GM21723 (cell line): ENCODE measurements at regions not wholly inside any gene's neighbourhood (a gene's known extent, or its start where the extent isn't known, plus 50 kb on each side); places are given as distances from the start of the nearest gene placed in this dataset.
"Not testable (repeated sequence)": the region's sequence is repeated elsewhere in the genome, so short reads cannot be mapped to it uniquely, and the experiment has no call there.

Experiments used
- ATAC-seq: cut with Tn5 transposase; IDR thresholded peaks from one replicate; pipeline ENCODE4 v1.9.1; 2021; ENCODE audit warnings: mild to moderate bottlenecking, moderate library complexity; ENCODE audit not compliant: unreplicated experiment

DNA sequence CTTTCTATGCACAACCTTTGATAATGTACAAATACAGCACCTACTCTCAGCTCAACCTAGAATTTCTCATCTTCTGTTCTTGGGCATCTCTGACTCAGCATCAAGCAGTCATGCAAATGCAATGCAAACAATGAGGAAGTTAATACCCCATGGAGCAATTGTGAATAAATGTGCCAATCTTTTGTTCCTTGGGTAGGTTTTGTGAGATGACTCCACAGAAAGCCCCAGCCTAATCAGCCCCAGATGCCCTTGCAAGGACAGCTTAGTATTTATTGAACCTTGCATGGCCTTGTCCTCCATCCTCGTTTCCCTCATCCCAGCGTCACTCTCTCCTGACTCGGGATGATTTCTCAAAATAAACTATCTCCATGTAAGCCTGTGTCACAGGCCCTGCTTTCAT, 494.7 kb upstream of the NECTIN3 start:
- no peak for ATAC-seq

- ATAC-seq, result no peak
Measured at GRCh38 chr3:110577854-110578253, 493.8 kb upstream of the NECTIN3 start.

DNA sequence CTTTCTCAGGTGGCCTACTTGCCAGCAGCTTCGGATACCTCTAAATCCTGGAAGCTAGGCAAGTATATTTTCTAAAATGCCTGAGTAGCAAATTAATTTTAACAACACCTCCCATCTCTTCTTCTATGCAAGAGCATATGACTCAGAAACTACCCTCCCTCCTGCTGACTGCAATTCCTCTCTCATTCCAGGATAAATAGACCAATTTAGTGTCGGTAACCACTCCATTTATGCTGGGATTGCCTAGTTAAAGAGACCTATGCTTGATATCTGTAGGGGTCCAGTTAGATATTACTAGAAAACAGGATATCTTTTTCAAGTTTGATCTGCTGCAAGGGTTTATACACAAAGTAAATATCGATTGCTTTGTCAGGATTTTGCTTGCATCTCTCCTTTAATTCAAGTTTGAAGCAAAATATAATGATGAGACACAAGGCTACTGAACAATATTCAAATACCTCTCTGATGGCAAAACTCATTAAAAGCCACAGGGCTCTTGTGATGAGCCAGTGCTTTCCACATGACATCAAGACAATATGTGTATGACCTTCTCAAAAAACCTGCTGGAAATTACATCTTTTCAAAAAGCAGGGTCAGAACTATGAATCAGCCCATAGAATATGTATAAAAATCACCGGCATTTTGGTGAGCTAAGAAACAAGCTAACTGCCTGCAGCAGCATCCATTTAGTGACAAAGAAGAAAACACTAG, 491.6 kb upstream of the NECTIN3 start:
- no peak for ATAC-seq

DNA sequence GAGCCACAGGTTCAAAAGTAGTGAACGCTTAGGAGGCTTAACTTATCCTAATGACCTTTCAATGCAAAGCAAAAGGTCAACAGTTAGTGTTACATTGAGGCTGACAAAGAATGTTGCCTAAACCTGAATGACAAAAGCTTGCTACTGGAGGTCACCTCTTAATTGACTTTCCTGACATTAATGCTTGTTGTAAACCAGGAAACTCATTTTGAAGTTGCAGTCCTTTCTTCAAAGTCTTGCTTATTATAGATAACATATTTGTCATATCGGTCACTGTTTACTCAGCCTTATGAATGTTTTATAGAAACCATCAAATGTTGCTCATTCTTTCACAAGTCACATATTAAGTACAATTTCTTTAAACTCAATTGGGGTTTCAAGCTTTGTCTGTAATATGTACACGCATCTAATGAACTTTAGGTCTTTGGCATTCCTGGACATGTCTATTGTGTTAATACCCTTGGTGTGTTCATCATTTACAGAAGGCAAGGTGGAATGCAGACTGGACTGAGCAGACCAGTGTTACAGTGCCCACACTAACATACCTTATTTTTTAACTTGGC, 488.2 kb upstream of the NECTIN3 start:
- ATAC-seq, result no peak

GRCh38 chr3:110588906-110589305, 482.7 kb upstream of the NECTIN3 start:
- ATAC-seq, result no peak

DNA sequence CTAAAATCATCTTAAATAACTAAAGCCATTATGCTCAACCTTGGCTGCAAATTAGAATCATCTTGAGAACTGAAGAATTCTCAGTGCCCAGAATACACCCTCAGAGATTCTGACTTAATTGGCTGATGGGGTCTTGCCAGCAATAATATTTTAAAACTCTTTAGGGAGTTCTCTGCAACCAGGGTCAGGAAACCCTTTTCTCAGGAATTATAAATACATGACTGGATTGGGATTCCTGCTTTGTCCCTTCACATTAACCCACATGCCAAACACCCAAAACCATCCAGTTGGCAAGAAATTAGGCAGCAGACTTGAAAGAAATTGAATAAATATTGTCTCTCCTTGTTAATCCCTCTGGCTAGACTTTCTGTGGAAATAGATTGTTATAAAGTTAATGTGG, 482.3 kb upstream of the NECTIN3 start:
- ATAC-seq, result no peak

- ATAC-seq, result no peak
Measured at GRCh38 chr3:110593749-110594148, 477.9 kb upstream of the NECTIN3 start.

GRCh38 chr3:110598847-110599490, 472.6 kb upstream of the NECTIN3 start:
- no peak for ATAC-seq

DNA sequence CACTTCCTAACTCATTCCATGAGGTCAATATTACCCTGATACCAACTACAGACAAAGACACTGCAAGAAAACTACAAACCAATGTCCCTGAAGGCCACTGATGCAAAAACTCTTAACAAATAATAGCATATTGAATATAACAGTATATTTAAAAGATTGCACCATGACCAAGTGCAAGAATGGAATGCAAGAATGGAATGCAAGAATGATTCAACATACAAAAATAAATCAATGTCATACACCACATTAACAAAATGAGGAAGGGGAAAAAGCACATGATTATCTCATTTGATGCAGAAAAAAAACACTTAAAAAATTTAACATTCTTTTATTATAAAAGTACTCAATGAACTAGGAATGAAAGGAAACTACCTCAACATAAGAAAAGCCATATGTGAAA, 463.1 kb upstream of the NECTIN3 start:
- ATAC-seq, result no peak

- ATAC-seq, result no peak
Measured at GRCh38 chr3:110612045-110612444, 459.6 kb upstream of the NECTIN3 start.

DNA sequence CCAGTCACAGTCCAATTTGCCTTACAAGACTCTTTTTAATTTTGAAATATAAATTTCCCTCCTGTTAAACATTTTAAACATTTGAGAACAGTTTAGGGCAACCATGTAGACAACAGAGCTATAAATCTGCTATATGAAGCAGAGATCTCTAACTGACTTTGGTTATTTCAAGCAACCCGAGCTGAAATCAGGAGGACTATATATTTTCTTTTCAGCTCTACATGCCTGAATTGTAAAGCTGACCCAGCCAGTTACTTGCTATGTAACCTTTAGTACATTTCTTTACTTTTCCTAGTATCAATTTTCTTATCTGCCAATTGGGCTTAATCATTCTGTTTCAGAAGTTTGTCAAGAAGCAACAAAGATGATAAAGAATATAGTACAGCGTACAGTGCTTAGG, 457.4 kb upstream of the NECTIN3 start:
- no peak for ATAC-seq

DNA sequence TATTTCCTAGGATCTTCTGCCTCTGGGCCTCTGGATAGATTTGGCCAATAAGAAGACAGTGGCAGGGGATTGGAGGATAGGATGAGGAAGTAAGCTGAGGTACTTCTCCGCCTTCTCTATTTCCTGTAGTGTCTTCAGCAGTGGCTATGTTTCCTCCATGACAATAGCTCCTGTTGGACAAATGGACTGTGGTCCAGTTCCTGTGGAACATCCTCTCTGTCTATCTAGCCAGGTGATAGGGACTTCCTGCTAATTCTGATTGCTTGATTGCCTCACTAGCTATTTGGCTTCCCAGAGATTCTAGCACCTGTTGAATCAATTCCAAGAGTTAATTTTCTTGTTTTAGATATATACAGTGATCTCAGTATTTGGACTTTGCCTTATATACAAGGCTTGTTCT, 456.2 kb upstream of the NECTIN3 start:
- ATAC-seq, result no peak

- no peak for ATAC-seq
Measured at GRCh38 chr3:110618512-110619226, 452.9 kb upstream of the NECTIN3 start.

- ATAC-seq, result no peak
Measured at GRCh38 chr3:110620118-110620517, 451.5 kb upstream of the NECTIN3 start.

DNA sequence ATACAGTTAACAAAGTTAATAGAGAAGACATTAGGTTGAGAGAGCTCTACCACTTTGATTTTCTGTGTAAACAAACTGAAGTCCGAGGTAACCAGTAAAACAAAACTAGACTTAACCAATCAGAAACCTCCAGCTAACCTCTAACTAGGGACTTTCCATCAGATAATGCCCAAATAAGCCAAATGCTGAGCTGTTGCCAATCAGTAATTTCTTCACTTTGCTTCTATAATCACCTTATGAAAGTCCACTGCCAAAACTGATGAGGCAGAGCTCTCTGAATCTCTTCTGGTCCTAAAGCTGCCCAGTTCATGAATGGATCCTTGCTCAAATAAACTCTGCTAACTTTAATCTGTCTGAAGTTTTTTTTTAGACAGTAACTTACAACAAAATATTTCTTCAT, 448.0 kb upstream of the NECTIN3 start:
- ATAC-seq, result no peak

GRCh38 chr3:110624576-110624975, 447.0 kb upstream of the NECTIN3 start:
- no peak for ATAC-seq

DNA sequence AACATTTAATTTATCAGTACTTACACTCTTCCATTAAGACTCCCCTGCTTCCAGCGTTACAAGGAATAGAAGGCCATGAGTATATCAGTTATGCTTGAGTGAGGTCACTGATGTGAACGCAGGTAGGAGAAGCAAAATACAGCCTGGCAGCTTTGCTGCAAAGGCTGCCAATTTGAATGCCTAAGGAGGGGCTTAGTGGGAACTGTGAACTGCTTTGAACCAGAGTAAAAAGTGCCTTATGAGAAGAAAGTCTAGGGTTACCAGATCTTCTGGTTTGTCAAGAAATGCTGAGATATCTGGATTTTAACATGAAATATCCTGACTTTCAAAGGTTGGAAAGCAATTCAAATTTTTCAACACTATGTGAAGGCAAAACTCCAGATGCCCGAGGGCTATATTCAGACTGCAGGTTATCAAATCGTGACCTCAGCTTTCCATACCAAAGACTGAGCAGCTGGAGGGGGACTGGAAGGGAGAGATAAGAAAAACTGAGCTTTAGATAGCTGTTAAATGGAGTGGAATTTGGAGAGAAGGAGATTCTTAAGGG, 446.3 kb upstream of the NECTIN3 start:
- no peak for ATAC-seq

DNA sequence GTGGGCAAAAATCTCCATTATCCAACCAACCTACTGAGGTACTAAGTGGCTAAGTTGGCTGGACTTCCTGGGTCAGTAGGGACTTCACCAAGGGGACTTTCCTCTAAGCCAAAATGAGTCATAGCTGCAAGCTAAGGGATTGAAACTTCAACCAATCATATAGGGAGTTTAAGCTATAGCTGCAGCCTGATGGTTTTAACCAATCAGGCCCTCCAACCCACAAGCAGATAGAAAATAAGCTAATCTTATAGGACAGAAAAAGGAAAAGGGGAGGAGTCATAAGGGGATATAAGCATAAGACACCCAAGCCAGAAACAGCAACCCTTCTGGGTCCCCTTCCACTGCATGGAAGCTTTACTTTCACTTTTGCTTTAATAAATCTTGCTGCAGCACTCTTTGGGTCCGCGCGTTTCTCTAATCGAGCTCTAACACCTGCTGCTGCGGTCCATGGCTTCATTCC, 444.9 kb upstream of the NECTIN3 start:
- ATAC-seq, result not testable (repeated sequence)

- no peak for ATAC-seq
Measured at GRCh38 chr3:110628650-110629301, 442.8 kb upstream of the NECTIN3 start.

DNA sequence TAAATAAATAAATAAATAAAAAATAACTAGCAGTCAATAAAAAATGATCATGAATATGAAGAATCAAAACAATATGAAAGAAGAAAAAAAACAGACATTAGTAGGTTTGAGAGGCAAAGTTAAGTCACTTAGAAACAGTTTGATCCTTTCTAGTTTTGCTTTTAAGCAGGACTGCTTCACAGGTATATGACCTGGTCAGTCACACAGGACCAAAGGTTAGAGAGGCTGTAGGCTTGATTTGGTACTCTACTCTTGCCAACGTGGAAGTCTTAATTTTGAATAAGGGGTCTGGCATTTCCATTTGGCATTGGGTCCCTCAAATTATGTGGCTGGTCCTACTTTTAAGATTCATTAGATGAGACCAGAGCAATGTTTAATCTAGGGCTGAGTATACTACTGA, 441.7 kb upstream of the NECTIN3 start:
- ATAC-seq, result no peak

DNA sequence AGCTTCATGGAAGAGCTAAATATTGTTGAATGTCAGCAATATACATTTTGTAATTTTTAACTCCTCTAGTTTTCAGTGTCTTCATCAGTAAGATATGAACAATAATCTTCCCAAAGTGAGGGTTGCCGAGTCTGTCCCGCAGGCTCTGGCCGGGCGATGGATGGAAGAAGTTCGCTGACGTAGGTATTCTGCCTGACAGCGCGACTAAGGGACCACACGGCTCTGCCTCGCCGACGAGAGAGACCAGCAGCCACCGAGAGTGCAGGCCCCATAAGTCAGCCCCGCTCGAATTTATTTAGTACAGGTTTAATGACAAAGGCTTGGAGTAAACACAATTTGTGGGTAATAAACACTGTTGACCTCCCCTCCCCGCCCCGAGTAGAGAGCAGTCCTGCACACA, 427.4 kb upstream of the NECTIN3 start:
- ATAC-seq, result no peak
